Esophagus muscularis mucosa (tissue), 4 donors: ENCODE measurements at regions not wholly inside any gene's neighbourhood (a gene's known extent, or its start where the extent isn't known, plus 50 kb on each side); places are given as distances from the start of the nearest gene placed in this dataset.

Source experiments
- EP300 ChIP-seq: sonication (generic); formaldehyde crosslinking; IDR thresholded peaks from one replicate; pipeline ENCODE4 v1.6.1; 2017; ENCODE audit warnings: antibody characterized with exemption
- POLR2A ChIP-seq: fragments of 450-650 bp; IDR thresholded peaks from one replicate; pipeline ENCODE4 v1.6.1; 2017; ENCODE audit warnings: antibody characterized with exemption, moderate library complexity, mild to moderate bottlenecking, low read depth
- POLR2AphosphoS5 ChIP-seq, 2 donors: sonication (generic); formaldehyde crosslinking; IDR thresholded peaks; one replicate each; pipeline ENCODE4 v1.6.1; 2017; ENCODE audit warnings: antibody characterized with exemption in 2 of 2
- TF ChIP-seq, protein P1 (sequence below), 3 experiments: fragments of 200-600 bp in 2 of 3; fragments of 450-650 bp in 1 of 3; sonication (generic) in 2 of 3; IDR thresholded peaks; one replicate each; pipeline ENCODE4 v1.5.1; 2017 to 2019; ENCODE audit warnings: antibody characterized with exemption in 3 of 3, mild to moderate bottlenecking in 2 of 3, moderate library complexity in 1 of 3

- TF ChIP-seq, protein P1, sequence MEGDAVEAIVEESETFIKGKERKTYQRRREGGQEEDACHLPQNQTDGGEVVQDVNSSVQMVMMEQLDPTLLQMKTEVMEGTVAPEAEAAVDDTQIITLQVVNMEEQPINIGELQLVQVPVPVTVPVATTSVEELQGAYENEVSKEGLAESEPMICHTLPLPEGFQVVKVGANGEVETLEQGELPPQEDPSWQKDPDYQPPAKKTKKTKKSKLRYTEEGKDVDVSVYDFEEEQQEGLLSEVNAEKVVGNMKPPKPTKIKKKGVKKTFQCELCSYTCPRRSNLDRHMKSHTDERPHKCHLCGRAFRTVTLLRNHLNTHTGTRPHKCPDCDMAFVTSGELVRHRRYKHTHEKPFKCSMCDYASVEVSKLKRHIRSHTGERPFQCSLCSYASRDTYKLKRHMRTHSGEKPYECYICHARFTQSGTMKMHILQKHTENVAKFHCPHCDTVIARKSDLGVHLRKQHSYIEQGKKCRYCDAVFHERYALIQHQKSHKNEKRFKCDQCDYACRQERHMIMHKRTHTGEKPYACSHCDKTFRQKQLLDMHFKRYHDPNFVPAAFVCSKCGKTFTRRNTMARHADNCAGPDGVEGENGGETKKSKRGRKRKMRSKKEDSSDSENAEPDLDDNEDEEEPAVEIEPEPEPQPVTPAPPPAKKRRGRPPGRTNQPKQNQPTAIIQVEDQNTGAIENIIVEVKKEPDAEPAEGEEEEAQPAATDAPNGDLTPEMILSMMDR (IDR thresholded peaks at IDR 0.05), result no peak
- no peak for TF ChIP-seq EP300
- no peak for TF ChIP-seq POLR2A
- TF ChIP-seq POLR2AphosphoS5 (IDR thresholded peaks at IDR 0.05), result no peak
Observed at GRCh38 chr12:42873401-42873800, 283.9 kb upstream of the PRICKLE1 start.
